ENCODE measurements at regions not wholly inside any gene's neighbourhood (a gene's known extent, or its start where the extent isn't known, plus 50 kb on each side); places are given as distances from the start of the nearest gene placed in this dataset.

GRCh38 chr18:47689371-47689770, 241.1 kb downstream of the SMAD2 start:
- no peak overlapping the region for H3K4me3 ChIP-seq (ENCODE audit: low read depth, low read length)
- no peak for TF ChIP-seq MYC (IDR thresholded peaks at IDR 0.05; ENCODE audit: low read depth, low read length)
- no peak for TF ChIP-seq CTCF (IDR thresholded peaks at IDR 0.05; ENCODE audit: low read depth, low read length)
- TF ChIP-seq MAX (IDR thresholded peaks at IDR 0.05; ENCODE audit: low read depth, low read length) = no peak
- TF ChIP-seq POLR2A (IDR thresholded peaks at IDR 0.05; ENCODE audit: extremely low read depth, insufficient read length) = no peak
- no peak for DNase-seq (ENCODE audit: low read depth)

- no peak overlapping the region for H3K4me3 ChIP-seq (ENCODE audit: low read depth, low read length)
- no peak for DNase-seq (ENCODE audit: low read depth)
- no peak for TF ChIP-seq POLR2A (IDR thresholded peaks at IDR 0.05; ENCODE audit: extremely low read depth, insufficient read length)
- no peak for TF ChIP-seq MYC (IDR thresholded peaks at IDR 0.05; ENCODE audit: low read depth, low read length)
- TF ChIP-seq MAX (IDR thresholded peaks at IDR 0.05; ENCODE audit: low read depth, low read length) = no peak
- no peak for TF ChIP-seq CTCF (IDR thresholded peaks at IDR 0.05; ENCODE audit: low read depth, low read length)
Observed at GRCh38 chr18:47686806-47687205, 243.7 kb downstream of the SMAD2 start.

GRCh38 chr18:47683774-47684173, 246.7 kb downstream of the SMAD2 start:
- H3K4me3 ChIP-seq (ENCODE audit: low read depth, low read length) = no peak overlapping the region
- TF ChIP-seq MYC (IDR thresholded peaks at IDR 0.05; ENCODE audit: low read depth, low read length) = no peak
- DNase-seq (ENCODE audit: low read depth) = no peak

- DNase-seq (ENCODE audit: low read depth) = no peak
- TF ChIP-seq MYC (IDR thresholded peaks at IDR 0.05; ENCODE audit: low read depth, low read length) = no peak
- no peak overlapping the region for H3K4me3 ChIP-seq (ENCODE audit: low read depth, low read length)
Observed at GRCh38 chr18:47682876-47683275, 247.6 kb downstream of the SMAD2 start.

- DNase-seq (ENCODE audit: low read depth) = no peak
- no peak for TF ChIP-seq MAX (IDR thresholded peaks at IDR 0.05; ENCODE audit: low read depth, low read length)
- no peak for TF ChIP-seq CTCF (IDR thresholded peaks at IDR 0.05; ENCODE audit: low read depth, low read length)
- no peak for TF ChIP-seq MYC (IDR thresholded peaks at IDR 0.05; ENCODE audit: low read depth, low read length)
- no peak for TF ChIP-seq POLR2A (IDR thresholded peaks at IDR 0.05; ENCODE audit: extremely low read depth, insufficient read length)
- no peak overlapping the region for H3K4me3 ChIP-seq (ENCODE audit: low read depth, low read length)
Observed at GRCh38 chr18:47680488-47680887, 250.0 kb downstream of the SMAD2 start.

- no peak for DNase-seq (ENCODE audit: low read depth)
- TF ChIP-seq MAX (IDR thresholded peaks at IDR 0.05; ENCODE audit: low read depth, low read length) = no peak
- TF ChIP-seq POLR2A (IDR thresholded peaks at IDR 0.05; ENCODE audit: extremely low read depth, insufficient read length) = no peak
- TF ChIP-seq MYC (IDR thresholded peaks at IDR 0.05; ENCODE audit: low read depth, low read length) = no peak
- no peak for TF ChIP-seq CTCF (IDR thresholded peaks at IDR 0.05; ENCODE audit: low read depth, low read length)
- H3K4me3 ChIP-seq (ENCODE audit: low read depth, low read length) = no peak overlapping the region
Observed at GRCh38 chr18:47679864-47680263, 250.6 kb downstream of the SMAD2 start.

GRCh38 chr18:47677952-47678351, 252.5 kb downstream of the SMAD2 start:
- DNase-seq (ENCODE audit: low read depth) = no peak
- no peak overlapping the region for H3K4me3 ChIP-seq (ENCODE audit: low read depth, low read length)
- TF ChIP-seq CTCF (IDR thresholded peaks at IDR 0.05; ENCODE audit: low read depth, low read length) = no peak
- no peak for TF ChIP-seq MAX (IDR thresholded peaks at IDR 0.05; ENCODE audit: low read depth, low read length)
- no peak for TF ChIP-seq POLR2A (IDR thresholded peaks at IDR 0.05; ENCODE audit: extremely low read depth, insufficient read length)
- TF ChIP-seq MYC (IDR thresholded peaks at IDR 0.05; ENCODE audit: low read depth, low read length) = no peak
